GM12878 (cell line): ENCODE measurements at regions not wholly inside any gene's neighbourhood (a gene's known extent, or its start where the extent isn't known, plus 50 kb on each side); places are given as distances from the start of the nearest gene placed in this dataset.

Source experiments
- ATAC-seq: fragments of 200-7000 bp; cut with Tn5 transposase; 3 replicates; pipeline ENCODE4 v1.9.1; 2020; ENCODE audit warnings: mild to moderate bottlenecking, moderate library complexity
- BruUV-seq: library from RNA; stranded (reverse); fragments of 400-500 nt; replicated peaks from 2 replicates; lab custom pipeline; 2021; lab: Mats Ljungman, UMichigan
- CTCF ChIA-PET: fragments of 300-600 bp; sonication (Branson Sonifier 250); formaldehyde crosslinking; extraction: SDS; loops from one replicate; lab custom pipeline; 2021; ENCODE audit warnings: inconsistent platforms; lab: Yijun Ruan, JAX
- POLR2A ChIA-PET: fragments of 350-600 bp; formaldehyde crosslinking; extraction: SDS; loops from one replicate; lab custom pipeline; 2021; ENCODE audit warnings: inconsistent platforms; lab: Charles Lee
- RAD21 ChIA-PET: fragments of 300-600 bp; sonication (Branson Sonifier 250); formaldehyde crosslinking; loops from one replicate; lab custom pipeline; 2023; ENCODE audit warnings: antibody characterized with exemption; ENCODE audit not compliant: unreplicated experiment; lab: Charles Lee
- SMC1A ChIA-PET: fragments of 300-600 bp; sonication (Branson Sonifier 250); formaldehyde crosslinking; loops from one replicate; lab custom pipeline; 2023; ENCODE audit not compliant: unreplicated experiment, uncharacterized antibody; lab: Charles Lee
- DNase-seq: peaks from one replicate; pipeline ENCODE4 v3.0.0-alpha.2; 2011; ENCODE audit warnings: low read depth, low spot score
- FAIRE-seq: peaks from 3 replicates; lab custom pipeline; 2011; peaks lifted over from hg19 to GRCh38; lab: Jason Lieb, UNC
- H2AFZ ChIP-seq: 2 replicates; pipeline ENCODE4 v1.6.0; 2011; ENCODE audit warnings: low read depth, low read length, control low read depth; ENCODE audit not compliant: control insufficient read depth
- H3K27ac ChIP-seq: 2 replicates; pipeline ENCODE4 v1.5.1; 2011; ENCODE audit warnings: control low read depth; ENCODE audit not compliant: control insufficient read depth, insufficient read depth
- H3K27me3 ChIP-seq, 2 experiments: replicated peaks in 1 of 2; 2 replicates each; pipeline versions ENCODE4 v1.6.0 to v1.6.1; 2011; ENCODE audit warnings: low read length in 1 of 2; ENCODE audit not compliant: control insufficient read depth in 2 of 2, insufficient read depth in 2 of 2
- H3K36me3 ChIP-seq, 2 experiments: 2 replicates each; pipeline ENCODE4 v1.5.1; 2011; ENCODE audit warnings: low read length in 1 of 2; ENCODE audit not compliant: control insufficient read depth in 2 of 2, insufficient read depth in 2 of 2
- H3K4me1 ChIP-seq: 2 replicates; pipeline ENCODE4 v1.6.1; 2011; ENCODE audit warnings: mild to moderate bottlenecking, low read length, moderate library complexity, mixed read lengths; ENCODE audit not compliant: control insufficient read depth, insufficient read depth
- H3K4me2 ChIP-seq: 2 replicates; pipeline ENCODE4 v1.6.0; 2011; ENCODE audit warnings: control low read depth; ENCODE audit not compliant: control insufficient read depth, insufficient read depth
- H3K4me3 ChIP-seq: fragments of 200-600 bp; sonication (generic); 2 replicates; pipeline ENCODE4 v1.5.1; 2016
- H3K79me2 ChIP-seq: 2 replicates; pipeline ENCODE4 v1.6.0; 2011; ENCODE audit warnings: low read length; ENCODE audit not compliant: control insufficient read depth, insufficient read depth
- H3K9ac ChIP-seq: 2 replicates; pipeline ENCODE4 v1.8.0; 2011; ENCODE audit warnings: low read length, control low read depth, mixed read lengths; ENCODE audit not compliant: control insufficient read depth, insufficient read depth
- H3K9me3 ChIP-seq: replicated peaks from 3 replicates; pipeline ENCODE4 v1.5.1; 2011; ENCODE audit warnings: mild to moderate bottlenecking, low read length; ENCODE audit not compliant: control insufficient read depth, insufficient read depth
- H4K20me1 ChIP-seq: 2 replicates; pipeline ENCODE4 v1.6.0; 2011; ENCODE audit not compliant: control insufficient read depth, insufficient read depth
- BACH1 ChIP-seq: fragments of 450-650 bp; IDR thresholded peaks from 2 replicates; pipeline ENCODE4 v1.6.1; 2017; ENCODE audit warnings: mild to moderate bottlenecking, borderline replicate concordance
- BMI1 ChIP-seq: fragments of 450-650 bp; IDR thresholded peaks from 2 replicates; pipeline ENCODE4 v1.6.1; 2016; ENCODE audit warnings: mild to moderate bottlenecking, moderate library complexity, borderline replicate concordance
- BRCA1 ChIP-seq: IDR thresholded peaks from 2 replicates; pipeline ENCODE4 v1.6.1; 2011; ENCODE audit warnings: low read depth, low read length, improper control_type of control experiment
- EED ChIP-seq: sonication (generic); IDR thresholded peaks from 2 replicates; pipeline ENCODE4 v1.6.1; 2016; ENCODE audit warnings: antibody characterized with exemption, low read depth
- FOXK2 ChIP-seq: fragments of 450-650 bp; IDR thresholded peaks from 2 replicates; pipeline ENCODE4 v1.6.1; 2017; ENCODE audit warnings: mild to moderate bottlenecking, moderate library complexity
- GATAD2B ChIP-seq: fragments of 450-650 bp; conservative IDR thresholded peaks from 2 replicates; pipeline ENCODE4 v1.6.1; 2017; ENCODE audit warnings: low read depth, mild to moderate bottlenecking, moderate library complexity
- IKZF2 ChIP-seq, 2 experiments: fragments of 450-650 bp; IDR thresholded peaks; 2 replicates each; pipeline ENCODE4 v1.6.1; 2017; ENCODE audit warnings: mild to moderate bottlenecking in 2 of 2, moderate library complexity in 2 of 2
- IRF4 ChIP-seq: IDR thresholded peaks from 2 replicates; pipeline ENCODE4 v1.6.1; 2011; ENCODE audit warnings: low read depth, low read length
- JUND ChIP-seq: IDR thresholded peaks from 2 replicates; pipeline ENCODE4 v1.6.1; 2012; ENCODE audit warnings: low read depth, mild to moderate bottlenecking, low read length, improper control_type of control experiment, moderate library complexity
- NFIC ChIP-seq: IDR thresholded peaks from 2 replicates; pipeline ENCODE4 v1.6.1; 2012; ENCODE audit warnings: low read depth, mild to moderate bottlenecking, inconsistent platforms, low read length, moderate library complexity
- RAD51 ChIP-seq: fragments of 450-650 bp; IDR thresholded peaks from 2 replicates; pipeline ENCODE4 v1.6.1; 2016; ENCODE audit warnings: moderate library complexity, mild to moderate bottlenecking, inconsistent platforms
- RELA ChIP-seq: fragments of 450-650 bp; IDR thresholded peaks from 2 replicates; pipeline ENCODE4 v1.8.0; 2014; ENCODE audit warnings: borderline replicate concordance; ENCODE audit not compliant: partially characterized antibody
- SREBF1 ChIP-seq: IDR thresholded peaks from 2 replicates; pipeline ENCODE4 v1.6.1; 2012; ENCODE audit warnings: mild to moderate bottlenecking, low read length
- TBL1XR1 ChIP-seq: IDR thresholded peaks from 2 replicates; pipeline ENCODE4 v1.6.1; 2012; ENCODE audit warnings: low read depth, low read length, improper control_type of control experiment
- TCF7 ChIP-seq: IDR thresholded peaks from 2 replicates; pipeline ENCODE4 v1.6.1; 2014; ENCODE audit warnings: antibody characterized with exemption, borderline replicate concordance
- ZNF24 ChIP-seq: fragments of 450-650 bp; IDR thresholded peaks from 2 replicates; pipeline ENCODE4 v1.6.1; 2017; ENCODE audit warnings: antibody characterized with exemption, mild to moderate bottlenecking
- WGBS: methylation state at CpG from one replicate; pipeline ENCODE4 v1.1.6; 2016; ENCODE audit warnings: low lambda C conversion rate; ENCODE audit not compliant: insufficient replicate concordance, insufficient coverage; ENCODE audit errors: missing lambda C conversion rate; 5-methylcytosine and 5-hydroxymethylcytosine counted together
- in situ Hi-C: fragments of 300-500 bp; cut with MboI; formaldehyde crosslinking; loops from 9 replicates; pipeline ENCODE4 v1.14.3; 2018; ENCODE audit warnings: mixed read lengths
- intact Hi-C: fragments of 100-400 bp; cut with micrococcal nuclease; formaldehyde crosslinking; loops from one replicate; pipeline ENCODE4 v1.14.2; 2022; ENCODE audit not compliant: unreplicated experiment
- TF ChIP-seq, protein P1 (sequence below): fragments of 450-650 bp; IDR thresholded peaks from 2 replicates; pipeline ENCODE4 v1.6.1; 2016; ENCODE audit warnings: mild to moderate bottlenecking
- TF ChIP-seq, protein P2 (sequence below): fragments of 450-650 bp; formaldehyde crosslinking; IDR thresholded peaks from 2 replicates; pipeline ENCODE4 v1.5.0; 2022; ENCODE audit warnings: mild to moderate bottlenecking, missing genetic modification characterization

DNA sequence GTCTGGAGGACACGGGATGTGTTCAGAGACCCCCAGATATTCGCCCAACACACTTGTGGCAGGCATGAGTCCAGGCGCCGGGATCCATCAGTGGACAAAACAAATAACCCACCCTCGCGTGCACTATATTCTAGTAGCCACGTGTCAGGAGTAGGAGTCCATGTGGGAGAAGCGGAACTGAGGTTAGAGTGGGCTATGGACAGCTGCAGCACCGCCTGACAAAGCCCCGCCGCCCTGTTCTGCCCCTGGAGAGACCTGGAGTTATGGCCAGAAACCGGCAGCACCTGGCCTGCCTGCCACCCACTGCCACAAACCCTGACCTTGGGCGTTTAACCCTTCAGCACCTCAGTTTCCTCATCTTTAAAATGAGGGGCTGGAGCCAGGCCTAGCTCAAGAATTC is 181.0 kb upstream of the RNF32 start:
- H3K27me3 ChIP-seq, result no peaks in the 10 kb centered on the region; a peak in 2 of 4 replicates
- H3K36me3 ChIP-seq, result no peaks in the 10 kb centered on the region
- DNase-seq (no peak), FAIRE-seq (no peak), ATAC-seq (no peak)
- ChIA-PET SMC1A (interaction anchor here (2.2 kb wide), 1 partner anchor 10 kb away, joined by 9 read pairs; no protein-coding TSS in a partner anchor), POLR2A (no interaction called here), CTCF (interaction anchor here (1.2 kb wide), 1 partner anchor 13 kb away, joined by 3 read pairs; no protein-coding TSS in a partner anchor), RAD21 (no interaction called here)
- TF ChIP-seq BRCA1 (no peak), EED (no peak), JUND (no peak), BMI1 (no peak), GATAD2B (no peak), BACH1 (no peak), RAD51 (no peak), RELA (no peak), IRF4 (no peak), ZNF24 (no peak), SREBF1 (no peak), FOXK2 (no peak), NFIC (no peak), IKZF2 (IDR thresholded peaks at IDR 0.05) (no peak), TBL1XR1 (no peak), TCF7 (no peak)
- TF ChIP-seq, protein P1, sequence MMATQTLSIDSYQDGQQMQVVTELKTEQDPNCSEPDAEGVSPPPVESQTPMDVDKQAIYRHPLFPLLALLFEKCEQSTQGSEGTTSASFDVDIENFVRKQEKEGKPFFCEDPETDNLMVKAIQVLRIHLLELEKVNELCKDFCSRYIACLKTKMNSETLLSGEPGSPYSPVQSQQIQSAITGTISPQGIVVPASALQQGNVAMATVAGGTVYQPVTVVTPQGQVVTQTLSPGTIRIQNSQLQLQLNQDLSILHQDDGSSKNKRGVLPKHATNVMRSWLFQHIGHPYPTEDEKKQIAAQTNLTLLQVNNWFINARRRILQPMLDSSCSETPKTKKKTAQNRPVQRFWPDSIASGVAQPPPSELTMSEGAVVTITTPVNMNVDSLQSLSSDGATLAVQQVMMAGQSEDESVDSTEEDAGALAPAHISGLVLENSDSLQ, result no peak
- TF ChIP-seq, protein P2, sequence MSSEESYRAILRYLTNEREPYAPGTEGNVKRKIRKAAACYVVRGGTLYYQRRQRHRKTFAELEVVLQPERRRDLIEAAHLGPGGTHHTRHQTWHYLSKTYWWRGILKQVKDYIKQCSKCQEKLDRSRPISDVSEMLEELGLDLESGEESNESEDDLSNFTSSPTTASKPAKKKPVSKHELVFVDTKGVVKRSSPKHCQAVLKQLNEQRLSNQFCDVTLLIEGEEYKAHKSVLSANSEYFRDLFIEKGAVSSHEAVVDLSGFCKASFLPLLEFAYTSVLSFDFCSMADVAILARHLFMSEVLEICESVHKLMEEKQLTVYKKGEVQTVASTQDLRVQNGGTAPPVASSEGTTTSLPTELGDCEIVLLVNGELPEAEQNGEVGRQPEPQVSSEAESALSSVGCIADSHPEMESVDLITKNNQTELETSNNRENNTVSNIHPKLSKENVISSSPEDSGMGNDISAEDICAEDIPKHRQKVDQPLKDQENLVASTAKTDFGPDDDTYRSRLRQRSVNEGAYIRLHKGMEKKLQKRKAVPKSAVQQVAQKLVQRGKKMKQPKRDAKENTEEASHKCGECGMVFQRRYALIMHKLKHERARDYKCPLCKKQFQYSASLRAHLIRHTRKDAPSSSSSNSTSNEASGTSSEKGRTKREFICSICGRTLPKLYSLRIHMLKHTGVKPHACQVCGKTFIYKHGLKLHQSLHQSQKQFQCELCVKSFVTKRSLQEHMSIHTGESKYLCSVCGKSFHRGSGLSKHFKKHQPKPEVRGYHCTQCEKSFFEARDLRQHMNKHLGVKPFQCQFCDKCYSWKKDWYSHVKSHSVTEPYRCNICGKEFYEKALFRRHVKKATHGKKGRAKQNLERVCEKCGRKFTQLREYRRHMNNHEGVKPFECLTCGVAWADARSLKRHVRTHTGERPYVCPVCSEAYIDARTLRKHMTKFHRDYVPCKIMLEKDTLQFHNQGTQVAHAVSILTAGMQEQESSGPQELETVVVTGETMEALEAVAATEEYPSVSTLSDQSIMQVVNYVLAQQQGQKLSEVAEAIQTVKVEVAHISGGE (CRISPR knock-in tag), result no peak
- H3K79me2 ChIP-seq, result no peaks in the 10 kb centered on the region
- no peaks in the 10 kb centered on the region for H4K20me1 ChIP-seq
- intact Hi-C loops (no loop called here), in situ Hi-C loops (no loop called here)
- no peak overlapping the region for H3K4me3 ChIP-seq
- H2AFZ ChIP-seq, result no peak overlapping the region
- no peak overlapping the region for H3K27ac ChIP-seq
- no peaks in the 10 kb centered on the region for H3K4me1 ChIP-seq
- no TSS peak for BruUV-seq
- no peak overlapping the region for H3K9ac ChIP-seq
- no peaks in the 10 kb centered on the region for H3K9me3 ChIP-seq
- 34% methylated on average over 13 of the region's 13 CpGs for WGBS
- H3K4me2 ChIP-seq, result no peak overlapping the region
